HG03060 (cell line): ENCODE measurements at regions not wholly inside any gene's neighbourhood (a gene's known extent, or its start where the extent isn't known, plus 50 kb on each side); places are given as distances from the start of the nearest gene placed in this dataset.
"Not testable (repeated sequence)": the region's sequence is repeated elsewhere in the genome, so short reads cannot be mapped to it uniquely, and the experiment has no call there.

Source experiments
- ATAC-seq: cut with Tn5 transposase; IDR thresholded peaks from one replicate; pipeline ENCODE4 v1.9.1; 2021; ENCODE audit warnings: low read depth, moderate number of reproducible peaks; ENCODE audit not compliant: unreplicated experiment

DNA sequence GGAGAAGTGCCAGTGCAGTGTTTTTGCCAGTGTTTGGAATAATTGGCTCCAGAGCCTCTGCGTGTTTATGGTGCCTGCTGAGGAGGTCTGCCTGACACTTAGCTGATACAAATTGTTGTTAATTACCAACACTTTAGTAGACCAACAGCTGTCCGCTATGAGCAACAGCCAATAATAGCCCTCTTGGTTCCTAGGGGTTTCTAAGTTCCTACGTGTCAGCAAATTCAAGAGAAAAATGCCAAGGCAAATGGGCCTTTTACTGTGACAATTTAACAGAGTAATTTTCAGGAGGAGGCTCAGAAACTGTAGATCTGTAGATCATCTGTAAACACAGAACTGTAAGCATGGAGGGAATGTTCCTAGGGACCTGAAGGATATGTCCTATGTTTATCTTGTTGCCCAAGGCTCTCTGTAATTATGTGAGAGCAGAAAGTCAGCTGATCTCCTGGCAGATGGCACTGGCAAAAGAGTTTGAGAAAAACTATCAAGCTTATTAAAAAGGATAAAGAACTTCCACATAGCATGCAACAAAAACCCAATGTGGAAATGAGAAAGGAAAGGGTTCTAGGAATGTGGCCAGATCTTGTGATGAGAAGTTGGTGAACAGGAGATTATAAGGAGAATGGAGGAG is 157.7 kb downstream of the GJA1 start:
- ATAC-seq = no peak

DNA sequence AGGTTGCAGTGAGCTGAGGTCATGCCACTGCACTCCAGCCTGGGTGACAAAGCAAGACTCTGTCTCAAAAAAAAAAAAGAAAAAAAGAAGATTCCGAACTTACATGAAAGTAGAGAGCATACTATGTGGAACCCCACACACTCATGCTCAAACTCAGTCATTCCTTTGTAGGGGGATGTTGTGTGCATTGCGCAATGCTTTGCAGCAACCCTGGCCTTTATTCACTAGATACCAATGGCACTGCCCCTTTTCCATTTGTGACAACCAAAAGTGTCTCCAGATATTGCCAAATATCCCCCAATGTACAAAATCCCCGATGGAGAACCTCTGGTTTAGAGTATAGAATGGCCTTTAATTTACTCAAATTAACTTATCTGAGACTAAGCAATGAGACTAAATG is 158.6 kb downstream of the GJA1 start:
- no peak for ATAC-seq

DNA sequence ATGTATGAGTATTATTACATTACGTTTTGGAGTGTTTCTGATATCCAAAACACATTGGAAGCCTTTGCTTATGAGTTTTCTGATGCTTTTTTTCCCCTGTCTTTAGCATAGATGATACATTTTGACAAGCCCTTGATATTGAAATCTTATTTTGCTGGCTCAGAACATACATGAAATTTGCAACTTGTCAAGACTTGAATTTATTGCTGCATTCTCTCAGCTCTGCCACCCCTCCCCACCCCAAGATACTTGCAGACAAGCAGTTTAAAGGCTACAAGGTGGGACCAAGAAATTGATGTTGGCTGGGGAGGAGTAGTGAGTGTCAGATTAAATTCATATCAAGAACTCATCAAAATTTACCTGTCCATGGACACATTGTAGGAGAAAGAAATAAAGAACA is 160.2 kb downstream of the GJA1 start:
- no peak for ATAC-seq

DNA sequence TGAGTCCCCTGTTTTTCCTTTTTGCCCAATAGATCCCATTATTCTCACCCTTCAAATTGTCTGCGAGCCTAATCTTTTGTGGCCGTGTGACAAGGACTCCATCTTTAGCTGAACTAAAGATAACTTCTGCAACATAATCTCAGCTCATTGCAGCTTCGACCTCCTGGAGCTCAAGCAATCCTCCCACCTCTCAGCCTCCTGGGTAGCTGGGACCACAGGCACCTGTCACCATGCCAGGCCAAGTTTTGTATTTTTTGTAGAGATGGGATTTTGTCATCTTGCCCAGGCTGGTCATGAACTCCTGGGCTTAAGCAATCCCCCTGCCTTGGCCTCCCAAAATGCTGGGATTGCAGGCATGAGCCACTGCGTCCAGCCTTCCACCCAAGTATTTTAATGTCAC is 161.0 kb downstream of the GJA1 start:
- no peak for ATAC-seq

DNA sequence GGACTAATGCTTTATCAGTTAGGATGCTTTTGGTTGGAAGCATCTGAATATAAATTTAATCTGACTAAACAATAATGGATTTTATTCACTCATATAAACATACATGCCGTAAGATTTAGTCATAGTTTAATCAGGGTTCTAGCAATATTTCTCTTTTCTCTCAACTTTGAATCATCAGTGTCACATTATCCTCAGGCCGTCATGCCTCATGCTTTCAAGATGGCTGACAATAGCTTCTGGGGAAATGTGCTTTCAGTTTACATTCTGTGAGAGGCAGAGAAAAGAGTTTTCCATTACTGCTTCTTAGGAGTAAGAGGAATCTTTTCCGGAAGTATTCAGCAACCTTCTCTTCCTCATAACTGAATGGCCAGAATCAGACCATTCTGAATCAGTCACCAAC is 162.2 kb downstream of the GJA1 start:
- ATAC-seq = no peak

DNA sequence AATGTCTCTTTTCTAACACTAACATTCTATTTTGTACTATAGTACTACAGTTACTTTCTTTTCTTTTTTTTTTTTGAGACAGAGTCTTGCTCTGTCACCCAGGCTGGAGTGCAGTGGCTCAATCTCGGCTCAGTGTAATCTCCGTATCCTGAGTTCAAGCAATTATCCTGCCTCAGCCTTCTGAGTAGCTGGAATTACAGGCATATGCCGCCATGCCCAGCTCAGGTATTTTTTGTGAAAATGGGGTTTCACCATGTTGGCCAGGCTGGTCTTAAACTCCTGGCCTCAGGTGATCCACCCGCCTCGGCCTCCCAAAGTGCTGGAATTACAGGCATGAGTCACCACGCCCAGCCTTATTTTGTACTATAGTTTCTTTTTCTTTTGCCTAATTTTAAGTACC is 163.9 kb downstream of the GJA1 start:
- not testable (repeated sequence) for ATAC-seq

DNA sequence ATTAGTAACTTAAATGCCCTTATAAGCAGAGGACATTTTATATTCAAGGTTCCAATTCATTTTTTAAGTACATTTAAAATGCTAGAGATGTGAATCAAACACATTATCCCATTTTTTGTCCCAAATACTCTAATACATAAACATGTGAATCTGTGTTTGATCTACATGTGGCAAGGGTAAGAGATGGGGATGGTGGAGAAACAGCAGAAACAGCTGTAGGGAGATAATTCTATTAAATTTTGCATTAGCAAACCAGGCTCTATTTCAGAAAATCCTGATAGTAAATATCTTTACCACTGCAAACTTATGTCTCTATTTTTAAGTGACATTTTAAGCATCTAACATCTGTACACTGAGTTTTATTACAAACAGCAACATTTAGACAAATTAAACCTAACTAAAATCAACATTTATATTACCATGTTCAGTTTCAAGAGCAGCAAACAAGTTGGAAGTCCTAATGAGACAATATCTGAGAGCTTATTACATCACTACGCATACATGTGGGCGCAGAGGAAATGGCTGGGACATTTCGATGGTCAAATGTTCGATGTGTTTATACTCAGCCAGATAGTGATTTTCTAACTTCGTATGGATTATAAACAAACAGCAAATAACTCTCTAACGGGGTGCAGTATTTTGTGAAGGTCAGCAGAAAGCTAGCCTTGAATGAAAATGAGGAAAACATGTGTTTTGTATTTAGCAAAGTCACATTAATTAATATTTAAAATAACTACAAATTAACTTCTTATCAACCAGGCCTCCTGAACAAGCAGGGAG is 165.1 kb downstream of the GJA1 start:
- no peak for ATAC-seq

DNA sequence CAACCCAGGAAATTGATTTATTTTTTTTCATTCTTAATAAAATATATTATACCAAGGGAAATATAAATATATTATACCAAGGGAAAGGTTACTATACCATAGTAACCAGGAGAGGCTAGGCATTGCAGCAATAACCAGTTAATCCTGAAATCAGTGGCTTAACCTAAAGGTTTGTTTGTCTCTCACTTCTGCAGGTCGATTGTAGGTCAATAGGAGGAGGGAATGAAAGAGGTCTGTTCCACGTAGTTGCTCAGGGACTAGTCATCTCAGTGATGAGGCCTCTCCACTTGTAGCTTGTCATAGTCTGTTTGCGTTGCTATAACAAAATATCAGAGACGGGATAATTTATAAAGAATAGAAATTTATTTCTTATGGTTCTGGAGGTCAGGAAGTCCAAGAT is 168.0 kb downstream of the GJA1 start:
- no peak for ATAC-seq

DNA sequence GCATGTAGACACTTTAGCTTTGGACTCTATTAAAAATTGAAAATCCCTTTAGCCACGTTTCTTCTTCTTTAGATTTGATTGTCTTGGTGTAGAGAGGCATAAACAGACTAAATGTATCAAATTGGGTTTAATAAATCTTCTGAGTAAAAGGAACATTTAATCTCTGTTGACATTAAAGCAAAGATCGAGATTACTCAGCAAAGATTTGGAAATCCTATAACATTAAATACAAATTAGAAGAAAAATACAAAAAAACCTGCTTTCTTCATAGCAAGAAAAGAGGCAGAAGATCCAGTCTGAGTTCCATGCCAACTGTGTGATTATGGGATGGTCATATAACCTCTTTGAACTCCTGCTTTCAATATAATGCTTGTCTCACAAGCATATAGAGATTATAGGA is 172.3 kb downstream of the GJA1 start:
- no peak for ATAC-seq

DNA sequence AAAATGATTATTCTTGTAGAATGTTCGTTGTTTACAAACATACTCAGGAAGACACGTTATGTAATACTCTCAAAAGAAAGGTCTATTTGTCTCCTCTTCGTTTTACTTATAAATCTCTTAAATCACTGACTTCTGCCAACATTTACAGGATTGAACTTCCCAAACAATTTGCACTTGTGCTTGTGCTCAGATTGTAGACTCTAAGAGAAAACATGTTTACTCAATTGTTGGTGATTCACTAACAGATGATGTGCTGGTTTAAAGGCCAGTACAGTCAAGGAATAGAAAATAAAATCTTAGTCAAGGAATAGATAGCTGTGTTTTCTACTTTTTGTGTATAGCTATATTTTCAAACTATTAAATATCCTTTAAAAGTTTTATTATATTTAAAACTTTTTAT is 172.8 kb downstream of the GJA1 start:
- no peak for ATAC-seq

DNA sequence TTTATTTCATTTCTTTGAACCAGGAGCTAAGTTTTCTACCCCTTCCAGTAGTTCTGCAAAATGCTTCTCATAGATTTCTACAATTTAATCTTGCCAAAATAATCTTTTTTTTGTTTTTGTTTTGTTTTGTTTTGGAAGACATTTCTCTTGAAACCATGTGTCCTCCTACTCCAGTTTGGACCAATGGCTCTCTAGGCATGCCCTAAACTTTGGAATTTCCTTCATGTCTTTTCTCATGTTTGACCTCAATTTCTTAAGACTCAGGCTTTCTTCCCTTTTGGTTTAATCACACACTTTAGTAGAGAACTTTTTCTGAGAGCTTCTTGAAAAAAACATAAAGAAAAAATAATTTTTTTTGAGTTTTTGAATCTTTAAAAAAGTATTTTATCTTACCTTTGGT is 173.8 kb downstream of the GJA1 start:
- ATAC-seq = no peak

DNA sequence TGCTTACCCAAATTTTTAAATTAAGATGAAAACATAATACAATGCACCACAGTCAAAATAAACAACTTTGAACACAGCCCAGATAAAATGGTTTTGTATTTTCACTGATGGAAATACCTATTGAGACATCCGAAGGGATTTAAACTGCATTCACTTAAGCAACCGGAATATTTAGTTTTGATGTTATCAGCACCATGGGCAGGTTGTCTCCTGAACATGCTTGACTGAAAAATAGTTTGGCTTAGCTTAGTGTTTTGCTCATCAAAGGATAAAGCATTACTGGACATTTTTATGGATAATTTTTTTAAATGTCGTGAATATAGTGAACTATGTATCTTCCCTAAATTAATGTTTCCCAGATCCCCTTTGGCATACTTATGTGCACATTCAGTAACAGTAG is 177.5 kb downstream of the GJA1 start:
- ATAC-seq = no peak

DNA sequence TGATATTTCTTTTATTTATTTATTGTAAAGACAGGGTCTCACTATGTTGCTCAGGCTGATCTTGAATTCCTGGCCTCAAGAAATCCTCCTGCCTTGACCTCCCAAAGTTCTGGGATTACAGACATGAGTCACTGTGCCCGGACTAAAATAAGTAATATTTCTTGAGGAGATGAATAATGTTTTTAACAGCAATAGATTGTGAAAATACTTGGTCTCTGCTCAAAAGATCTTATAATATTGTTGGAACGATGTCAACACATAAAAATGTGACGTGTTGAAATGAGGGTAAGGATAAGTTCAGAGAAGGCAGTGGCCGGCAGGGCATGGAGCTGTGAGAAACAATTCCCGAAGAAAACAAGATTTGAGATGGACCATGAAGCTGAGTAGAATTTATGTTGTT is 178.7 kb downstream of the GJA1 start:
- no peak for ATAC-seq

DNA sequence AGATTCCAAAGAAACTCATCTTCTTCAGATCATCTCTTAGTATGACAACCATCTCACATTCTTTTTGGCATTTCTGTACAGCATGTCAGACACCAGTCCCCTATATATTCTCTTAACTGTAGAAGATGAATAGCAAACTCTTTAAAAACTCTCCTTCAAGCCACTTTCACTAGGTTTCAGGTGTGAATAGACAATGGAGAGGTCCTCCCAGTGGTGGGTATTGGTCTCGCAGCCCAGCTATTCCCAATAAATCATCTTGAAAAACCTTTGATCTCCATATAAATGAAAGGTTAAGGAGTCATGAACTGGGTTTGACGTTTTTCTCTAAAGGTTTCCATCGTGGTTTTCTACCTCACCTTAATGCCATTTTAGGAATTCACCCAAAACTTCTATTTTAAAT is 180.0 kb downstream of the GJA1 start:
- ATAC-seq = no peak

DNA sequence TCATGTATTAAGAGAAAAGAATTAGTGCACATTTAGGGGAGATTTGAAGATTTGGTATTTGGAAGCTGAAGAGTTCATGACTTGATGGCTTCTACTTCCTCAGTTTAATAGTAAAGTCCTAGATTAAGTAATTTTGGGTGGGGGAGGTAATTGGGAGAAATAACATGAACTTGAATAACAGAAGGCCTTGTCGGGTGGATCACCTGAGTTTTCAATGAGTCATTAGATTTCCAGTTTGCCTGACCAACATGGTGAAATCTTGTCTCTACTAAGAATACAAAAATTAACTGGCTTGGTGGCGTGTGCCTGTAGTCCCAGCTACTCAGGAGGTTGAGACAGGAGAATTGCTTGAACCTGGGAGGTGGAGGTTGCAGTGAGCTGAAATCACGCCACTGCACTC is 181.0 kb downstream of the GJA1 start:
- ATAC-seq = no peak

DNA sequence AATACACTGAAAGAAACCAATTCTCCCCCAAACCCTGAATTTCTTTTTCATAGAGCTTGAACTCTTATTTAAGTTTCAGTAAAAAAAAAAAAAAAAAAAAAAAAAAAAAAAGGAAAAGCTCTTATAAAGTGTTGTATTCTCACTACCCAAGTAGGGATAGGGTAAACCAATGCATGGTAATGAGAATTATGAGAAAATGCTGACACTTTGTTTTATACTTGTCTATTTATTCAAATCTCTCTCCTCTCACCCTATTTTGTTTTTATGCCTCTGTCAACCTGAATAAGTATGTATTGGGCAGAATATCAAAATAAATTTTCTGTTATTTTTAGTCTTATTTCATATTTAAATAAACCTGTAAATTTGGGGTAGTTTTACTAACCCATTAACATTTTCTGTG is 181.9 kb downstream of the GJA1 start:
- ATAC-seq = no peak

DNA sequence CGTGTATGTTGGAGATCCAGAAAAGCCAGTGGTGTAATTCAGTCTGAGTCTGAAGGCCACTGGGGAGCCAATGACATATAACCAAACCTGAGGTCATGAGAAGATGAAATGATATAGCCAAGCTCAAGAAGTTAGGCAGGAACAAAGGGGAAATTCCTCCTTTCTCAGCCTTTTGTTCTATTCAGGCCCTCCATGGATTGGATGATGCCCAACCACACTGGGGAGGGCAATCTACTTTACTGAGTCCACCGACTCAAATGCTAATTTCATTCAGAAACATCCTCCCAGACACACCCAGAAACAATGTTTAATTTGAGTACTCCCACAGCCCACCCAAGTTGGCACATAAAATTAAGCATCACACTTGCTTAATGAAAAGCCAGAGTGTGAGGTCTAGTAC is 183.6 kb downstream of the GJA1 start:
- no peak for ATAC-seq

DNA sequence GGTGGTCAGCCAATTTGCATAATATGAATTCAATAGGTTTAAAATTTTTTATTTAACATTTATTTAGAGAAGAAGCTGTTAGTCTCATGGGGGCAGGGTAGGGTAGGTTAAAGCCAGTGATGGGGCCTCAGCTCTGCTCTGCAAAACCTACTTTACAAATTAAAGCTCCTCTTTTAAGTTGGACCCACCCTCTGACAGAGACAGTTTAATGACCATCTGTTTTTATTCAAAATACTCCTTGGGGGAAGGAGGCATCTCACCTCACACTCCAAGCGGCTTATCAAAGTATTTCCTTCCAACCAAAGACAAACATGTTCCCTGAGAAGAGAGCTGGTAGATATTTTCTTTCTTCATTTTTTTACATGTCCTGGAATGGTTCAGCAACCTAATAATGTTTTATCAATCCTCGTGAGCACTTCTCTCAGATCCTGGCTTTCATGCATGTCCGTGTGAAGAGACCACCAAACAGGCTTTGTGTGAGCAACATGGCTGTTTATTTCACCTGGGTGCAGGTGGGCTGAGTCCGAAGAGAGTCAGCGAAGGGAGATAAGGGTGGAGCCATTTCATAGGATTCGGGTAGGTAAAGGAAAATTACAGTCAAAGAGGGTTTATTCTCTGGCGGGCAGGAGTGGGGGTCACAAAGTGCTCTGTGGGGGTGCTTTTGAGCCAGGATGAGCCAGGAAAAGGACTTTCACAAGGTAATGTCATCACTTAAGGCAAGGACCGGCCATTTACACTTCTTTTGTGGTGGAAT is 184.7 kb downstream of the GJA1 start:
- no peak for ATAC-seq

DNA sequence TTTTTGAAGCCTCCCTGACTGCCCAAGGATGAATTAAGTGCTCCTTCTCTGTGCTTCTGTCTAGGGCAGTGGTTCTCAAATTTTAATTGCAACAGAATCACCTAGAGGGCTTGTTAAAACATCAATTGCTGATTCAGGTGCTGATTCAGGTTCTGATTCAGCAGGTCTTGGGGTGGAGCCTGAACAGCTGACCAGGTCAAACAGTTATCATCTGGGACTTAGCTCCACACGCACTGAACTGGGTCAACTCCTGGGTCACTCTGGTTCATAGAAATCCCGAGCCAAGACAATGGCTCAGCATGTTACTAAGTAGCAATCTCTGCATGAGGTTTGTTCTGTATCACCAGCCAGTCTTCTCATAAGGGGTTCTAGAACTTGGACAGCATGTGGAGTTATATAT is 192.3 kb downstream of the GJA1 start:
- ATAC-seq = no peak

DNA sequence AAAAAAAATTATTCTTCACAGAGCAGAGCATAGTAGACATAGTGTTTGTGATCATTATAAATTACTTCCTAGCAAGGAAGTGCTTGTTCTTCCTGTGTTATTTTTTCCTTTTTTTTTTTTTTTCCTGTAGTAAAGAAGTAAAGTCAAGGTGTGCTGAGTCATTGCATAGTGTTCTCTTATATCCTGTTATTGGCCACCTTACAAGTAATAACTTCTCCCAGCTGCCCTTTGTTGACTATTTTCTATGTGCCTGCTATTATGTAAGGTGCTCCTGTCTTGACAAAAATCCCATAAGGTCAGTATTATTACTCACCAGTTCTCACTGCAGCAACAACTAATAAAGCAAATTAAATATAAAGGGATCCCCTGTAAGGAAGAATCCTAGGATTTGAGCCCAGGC is 195.3 kb downstream of the GJA1 start:
- no peak for ATAC-seq

DNA sequence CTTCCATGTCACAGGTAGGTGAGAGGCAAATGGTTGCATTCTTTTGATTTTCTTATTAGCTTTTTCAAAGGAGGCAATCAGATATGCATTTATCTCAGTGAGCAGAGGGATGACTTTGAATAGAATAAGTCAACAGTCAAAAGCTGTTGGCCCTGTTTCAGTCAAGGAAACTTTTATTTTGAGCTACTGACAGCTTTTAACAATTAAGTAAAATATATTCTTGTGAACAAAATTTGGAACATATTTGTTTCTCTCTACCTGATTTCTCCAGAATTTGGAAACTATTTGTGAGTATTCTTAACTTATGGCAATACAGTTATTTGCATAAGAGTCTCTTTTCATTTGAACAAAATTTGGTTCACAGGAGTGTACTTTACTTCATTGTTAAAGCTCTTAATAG is 196.3 kb downstream of the GJA1 start:
- not testable (repeated sequence) for ATAC-seq

DNA sequence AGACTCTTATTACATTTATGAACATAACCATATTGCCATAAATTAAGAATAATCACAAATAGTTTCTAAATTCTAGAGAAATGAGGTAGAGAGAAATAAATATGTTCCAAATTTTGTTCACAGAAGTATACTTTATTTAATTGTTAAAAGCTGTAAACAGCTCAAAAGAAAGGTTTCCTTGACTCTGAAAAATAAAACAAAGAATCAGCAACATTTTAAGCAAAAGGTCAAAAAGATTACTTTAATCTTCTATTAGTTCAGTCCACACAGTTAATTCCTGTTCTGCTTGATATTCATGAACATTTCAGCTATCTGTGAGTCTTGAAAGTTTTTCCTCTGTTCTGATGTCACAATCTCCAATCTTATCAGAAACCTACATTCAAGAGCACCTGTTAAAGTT is 197.9 kb downstream of the GJA1 start:
- ATAC-seq = no peak
